GM23338 (cell line): ENCODE measurements at regions not wholly inside any gene's neighbourhood (a gene's known extent, or its start where the extent isn't known, plus 50 kb on each side); places are given as distances from the start of the nearest gene placed in this dataset.

Experiments used
- ATAC-seq: fragments of 200-7000 bp; cut with Tn5 transposase; 3 replicates; pipeline ENCODE4 v1.9.1; 2020
- DNase-seq: peaks from one replicate; pipeline ENCODE4 v3.0.0-alpha.2; 2015; ENCODE audit warnings: low spot score
- H2AFZ ChIP-seq: fragments of 200-600 bp; sonication (generic); 2 replicates; pipeline ENCODE4 v1.8.0; 2016; ENCODE audit warnings: antibody characterized with exemption, mild to moderate bottlenecking, moderate library complexity
- H3F3A ChIP-seq: fragments of 200-600 bp; sonication (generic); replicated peaks from 2 replicates; pipeline ENCODE4 v1.8.0; 2017; ENCODE audit warnings: antibody characterized with exemption, mixed run types, low read depth
- H3K27ac ChIP-seq: fragments of 200-600 bp; sonication (generic); 2 replicates; pipeline ENCODE4 v1.6.1; 2016; ENCODE audit warnings: low read depth
- H3K27me3 ChIP-seq: fragments of 200-600 bp; sonication (generic); 2 replicates; pipeline ENCODE4 v1.8.0; 2016; ENCODE audit warnings: mild to moderate bottlenecking, mixed run types, moderate library complexity; ENCODE audit not compliant: insufficient read depth
- H3K36me3 ChIP-seq: fragments of 200-600 bp; sonication (generic); 2 replicates; pipeline ENCODE4 v1.8.0; 2016; ENCODE audit warnings: mild to moderate bottlenecking; ENCODE audit not compliant: insufficient read depth
- H3K4me1 ChIP-seq: fragments of 200-600 bp; sonication (generic); 2 replicates; pipeline ENCODE4 v1.8.0; 2016; ENCODE audit warnings: mild to moderate bottlenecking, moderate library complexity; ENCODE audit not compliant: insufficient read depth
- H3K4me2 ChIP-seq: fragments of 200-600 bp; sonication (generic); 2 replicates; pipeline ENCODE4 v1.7.1; 2017; ENCODE audit warnings: mixed run types
- H3K4me3 ChIP-seq: fragments of 200-600 bp; sonication (generic); 2 replicates; pipeline ENCODE4 v1.6.1; 2016; ENCODE audit warnings: mixed run types
- H3K79me2 ChIP-seq: fragments of 200-600 bp; sonication (generic); replicated peaks from 2 replicates; pipeline ENCODE4 v1.8.0; 2017; ENCODE audit warnings: mild to moderate bottlenecking; ENCODE audit not compliant: insufficient read depth
- H3K9me2 ChIP-seq: fragments of 200-600 bp; sonication (generic); 2 replicates; pipeline ENCODE4 v1.8.0; 2017; ENCODE audit not compliant: insufficient read depth
- H4K20me1 ChIP-seq: fragments of 200-600 bp; sonication (generic); replicated peaks from 2 replicates; pipeline ENCODE4 v1.8.0; 2017; ENCODE audit warnings: mild to moderate bottlenecking; ENCODE audit not compliant: insufficient read depth
- H3K27ac Mint-ChIP-seq: 2 replicates; pipeline ENCODE4 v1.8.0; 2020; ENCODE audit warnings: inconsistent platforms, mild to moderate bottlenecking, moderate library complexity, mixed read lengths
- H3K27me3 Mint-ChIP-seq: 3 replicates; pipeline ENCODE4 v1.8.0; 2022; ENCODE audit warnings: low read depth, mild to moderate bottlenecking, moderate library complexity, mixed read lengths, inconsistent platforms; ENCODE audit not compliant: insufficient read depth, poor library complexity
- H3K36me3 Mint-ChIP-seq: 3 replicates; pipeline ENCODE4 v1.8.0; 2021; ENCODE audit warnings: low read depth, mild to moderate bottlenecking, inconsistent platforms, moderate library complexity, mixed read lengths
- H3K4me1 Mint-ChIP-seq: 3 replicates; pipeline ENCODE4 v1.8.0; 2020; ENCODE audit warnings: mild to moderate bottlenecking, inconsistent platforms, mixed read lengths
- H3K4me3 Mint-ChIP-seq: 3 replicates; pipeline ENCODE4 v1.8.0; 2021; ENCODE audit warnings: moderate library complexity, mild to moderate bottlenecking, inconsistent platforms, mixed read lengths
- H3K9me3 Mint-ChIP-seq: 3 replicates; pipeline ENCODE4 v1.8.0; 2020; ENCODE audit warnings: moderate library complexity, mild to moderate bottlenecking, inconsistent platforms, mixed read lengths
- CREB1 ChIP-seq: fragments of 250-450 bp; sonication (Bioruptor Pico); IDR thresholded peaks from 2 replicates; pipeline ENCODE4 v1.5.0; 2020; ENCODE audit warnings: low read depth, mild to moderate bottlenecking, moderate library complexity
- CTCF ChIP-seq, 2 experiments: fragments of 200-600 bp in 1 of 2; sonication (generic) in 1 of 2; conservative IDR thresholded peaks; 2 replicates each; pipeline versions ENCODE4 v1.5.1 to v1.6.1; 2016 to 2017; ENCODE audit warnings: antibody characterized with exemption in 2 of 2, low read depth in 2 of 2, mild to moderate bottlenecking in 2 of 2, moderate library complexity in 1 of 2
- ETS1 ChIP-seq: IDR thresholded peaks from 2 replicates; pipeline ENCODE4 v1.6.1; 2016; ENCODE audit warnings: antibody characterized with exemption
- EZH2 ChIP-seq: fragments of 200-600 bp; sonication (generic); IDR thresholded peaks from one replicate; pipeline ENCODE4 v1.8.0; 2017; ENCODE audit warnings: antibody characterized with exemption, mild to moderate bottlenecking, low read depth; ENCODE audit not compliant: unreplicated experiment
- EZH2phosphoT487 ChIP-seq: fragments of 200-600 bp; sonication (generic); IDR thresholded peaks from one replicate; pipeline ENCODE4 v1.8.1; 2018; ENCODE audit warnings: antibody characterized with exemption; ENCODE audit not compliant: unreplicated experiment
- JUNB ChIP-seq: IDR thresholded peaks from one replicate; pipeline ENCODE4 v1.6.1; 2016; ENCODE audit warnings: antibody characterized with exemption; ENCODE audit not compliant: unreplicated experiment
- NANOG ChIP-seq: IDR thresholded peaks from 2 replicates; pipeline ENCODE4 v1.6.1; 2016; ENCODE audit warnings: antibody characterized with exemption, borderline replicate concordance
- POLR2AphosphoS5 ChIP-seq: IDR thresholded peaks from 2 replicates; pipeline ENCODE4 v1.6.1; 2016; ENCODE audit warnings: antibody characterized with exemption, low read depth
- REST ChIP-seq: IDR thresholded peaks from one replicate; pipeline ENCODE4 v1.6.1; 2018; ENCODE audit warnings: antibody characterized with exemption; ENCODE audit not compliant: unreplicated experiment
- STAT1 ChIP-seq: IDR thresholded peaks from one replicate; pipeline ENCODE4 v1.6.1; 2016; ENCODE audit warnings: antibody characterized with exemption; ENCODE audit not compliant: unreplicated experiment
- ZNF114 ChIP-seq: fragments of 250-450 bp; sonication (Bioruptor Pico); IDR thresholded peaks from 2 replicates; pipeline ENCODE4 v1.5.0; 2020; ENCODE audit warnings: mild to moderate bottlenecking, moderate library complexity
- ZNF331 ChIP-seq: fragments of 250-450 bp; sonication (Bioruptor Pico); IDR thresholded peaks from 2 replicates; pipeline ENCODE4 v1.5.0; 2020; ENCODE audit warnings: low read depth, mild to moderate bottlenecking, moderate library complexity
- ZNF462 ChIP-seq: fragments of 250-450 bp; sonication (Bioruptor Pico); IDR thresholded peaks from 2 replicates; pipeline ENCODE4 v1.5.0; 2020; ENCODE audit warnings: mild to moderate bottlenecking, moderate library complexity

- no peak for TF ChIP-seq STAT1
- no peak for TF ChIP-seq ETS1
- no peak for TF ChIP-seq EZH2phosphoT487
- no peak for TF ChIP-seq JUNB
- no peak for TF ChIP-seq EZH2
- no peak for TF ChIP-seq NANOG
- TF ChIP-seq CREB1 (CRISPR knock-in tag), result no peak
- no peak for TF ChIP-seq POLR2AphosphoS5
- TF ChIP-seq ZNF114 (CRISPR knock-in tag), result no peak
- TF ChIP-seq ZNF331, result no peak
- no peak for TF ChIP-seq ZNF462 (CRISPR knock-in tag)
- no peak for TF ChIP-seq REST
- TF ChIP-seq CTCF (conservative IDR thresholded peaks at IDR 0.05; ENCODE audit: low read depth in 2 of 2), result no peak
- Histone ChIP-seq H3K36me3 (no peaks in the 10 kb centered on the region), H3K4me3 (no peak overlapping the region), H3K79me2 (no peaks in the 10 kb centered on the region), H3K27ac (no peak overlapping the region), H4K20me1 (no peaks in the 10 kb centered on the region), H3K4me2 (no peak overlapping the region), H3F3A (no peaks in the 10 kb centered on the region), H2AFZ (no peak overlapping the region), H3K4me1 (no peaks in the 10 kb centered on the region), H3K27me3 (no peaks in the 10 kb centered on the region), H3K9me2 (peaks cover 14% of the 10 kb centered on the region)
- no peak for ATAC-seq
- no peak for DNase-seq
- Mint-ChIP-seq H3K27ac (no peak overlapping the region), H3K36me3 (no peaks in the 10 kb centered on the region), H3K27me3 (peaks cover 2% of the 10 kb centered on the region), H3K4me1 (peaks cover 5% of the 10 kb centered on the region; the same call in 2 of the 3 replicates), H3K9me3 (no peaks in the 10 kb centered on the region), H3K4me3 (no peak overlapping the region)
These were observed 201.4 kb downstream of the ZNF462 start for GRCh38 chr9:107064378-107064777.
